ENCODE measurements at regions not wholly inside any gene's neighbourhood (a gene's known extent, or its start where the extent isn't known, plus 50 kb on each side); places are given as distances from the start of the nearest gene placed in this dataset.
"Not testable (repeated sequence)": the region's sequence is repeated elsewhere in the genome, so short reads cannot be mapped to it uniquely, and the experiment has no call there.

GRCh38 chr4:167956676-167957075 lies 135.7 kb upstream of the ANXA10 start:
- DNase-seq, result no peak

DNA sequence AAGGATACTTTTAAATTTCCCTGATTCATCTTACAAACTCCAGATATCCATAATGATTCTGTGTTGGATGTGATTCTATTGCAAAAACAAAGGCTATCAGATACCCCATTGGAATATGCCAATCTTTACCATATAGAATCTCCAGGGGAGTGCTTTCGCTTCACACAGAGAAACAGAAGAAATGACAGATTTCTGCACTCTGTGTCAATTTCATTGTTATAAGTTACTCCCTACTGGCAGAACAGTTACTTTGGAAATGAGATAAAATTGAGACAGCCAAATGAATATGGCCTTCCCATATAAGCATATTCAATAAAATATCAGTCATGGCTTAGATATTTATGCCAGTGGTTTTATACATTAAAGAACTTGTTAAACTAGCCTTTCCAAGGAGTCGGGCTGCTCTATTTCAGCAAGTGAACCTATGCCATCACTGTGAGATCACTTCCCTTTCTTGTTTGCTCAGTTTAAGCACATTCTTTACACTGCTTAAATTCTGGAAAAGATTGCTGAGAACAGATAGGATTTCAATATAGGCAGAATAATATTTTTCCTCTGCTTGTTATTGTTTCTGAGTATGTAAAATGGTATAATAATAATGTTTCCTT lies 127.5 kb upstream of the ANXA10 start:
- DNase-seq, result no peak

DNA sequence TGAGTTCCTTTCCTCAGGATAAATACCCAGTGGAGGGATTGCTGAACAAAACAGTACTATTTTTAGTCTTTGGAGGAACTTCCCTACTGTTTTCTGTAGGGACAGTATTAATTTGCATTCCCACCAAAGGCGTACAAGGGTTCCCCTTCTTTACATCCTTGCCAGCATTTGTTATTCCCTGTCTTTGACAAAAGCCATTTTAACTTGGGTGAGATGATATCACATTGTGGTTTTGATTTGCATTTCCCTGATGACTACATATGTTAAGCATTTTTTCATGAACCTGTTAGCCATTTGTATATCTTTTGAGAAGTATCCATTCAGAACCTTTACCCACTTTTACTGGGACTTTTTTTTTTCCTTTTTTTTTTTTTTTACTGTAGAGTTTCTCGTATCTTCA lies 126.2 kb upstream of the ANXA10 start:
- no peak for DNase-seq

DNA sequence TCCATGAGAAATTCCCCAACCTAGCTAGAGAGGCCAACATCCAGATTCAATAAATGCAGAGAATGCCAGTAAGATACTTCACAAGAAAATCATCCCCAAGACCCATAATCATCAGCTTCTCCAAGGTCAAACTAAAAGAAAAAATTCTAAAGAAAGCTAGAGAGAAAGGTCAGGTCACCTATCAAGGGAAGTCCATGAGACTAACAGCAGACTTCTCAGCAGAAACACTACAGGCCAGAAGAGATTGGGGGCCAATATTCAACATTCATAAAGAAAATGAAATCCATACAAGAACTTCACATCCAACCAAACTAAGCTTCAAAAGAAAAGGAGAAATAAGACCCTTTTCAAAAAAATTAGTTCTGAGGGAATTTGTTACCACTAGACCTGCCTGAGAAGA lies 118.8 kb upstream of the ANXA10 start:
- no peak for DNase-seq

DNA sequence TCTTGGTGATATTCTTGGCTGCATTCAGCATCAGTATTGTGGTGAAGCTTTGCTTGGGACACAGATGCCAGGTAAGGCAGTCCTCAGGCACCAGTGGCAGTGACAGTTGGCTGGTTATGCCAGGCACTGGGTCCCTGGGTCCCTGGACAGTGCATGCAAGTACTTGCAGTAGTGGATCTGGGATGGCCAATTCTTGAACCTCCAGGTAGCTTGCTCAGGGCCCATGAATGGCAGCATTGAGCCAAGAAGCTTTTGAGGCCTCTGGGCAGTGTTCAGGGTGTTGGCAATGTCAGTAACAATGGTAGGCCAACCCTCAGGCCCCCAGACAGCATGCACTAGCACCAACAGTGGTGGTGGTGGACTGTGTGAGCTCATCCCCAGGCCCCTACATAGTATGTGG lies 106.8 kb upstream of the ANXA10 start:
- DNase-seq, result no peak

DNA sequence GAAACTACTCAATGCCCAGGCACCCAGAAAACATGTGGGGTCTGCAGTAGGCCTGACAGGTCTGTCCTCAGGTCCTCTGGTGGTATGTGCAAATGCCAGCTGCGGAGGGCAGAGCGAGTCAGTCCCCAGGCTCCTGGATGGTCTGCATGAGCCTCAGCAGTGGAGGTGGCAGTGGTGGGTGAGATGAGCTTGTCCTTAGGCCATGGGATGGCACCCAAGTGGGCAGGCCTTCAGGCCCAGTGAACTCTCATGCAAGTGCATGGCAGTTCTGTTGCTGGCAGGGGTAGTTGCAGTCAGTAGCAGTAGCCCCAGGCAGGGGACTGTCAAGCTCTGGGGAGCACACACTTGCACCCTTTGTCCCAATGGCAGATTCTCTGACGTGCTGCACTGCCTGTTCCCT lies 106.3 kb upstream of the ANXA10 start:
- no peak for DNase-seq

DNA sequence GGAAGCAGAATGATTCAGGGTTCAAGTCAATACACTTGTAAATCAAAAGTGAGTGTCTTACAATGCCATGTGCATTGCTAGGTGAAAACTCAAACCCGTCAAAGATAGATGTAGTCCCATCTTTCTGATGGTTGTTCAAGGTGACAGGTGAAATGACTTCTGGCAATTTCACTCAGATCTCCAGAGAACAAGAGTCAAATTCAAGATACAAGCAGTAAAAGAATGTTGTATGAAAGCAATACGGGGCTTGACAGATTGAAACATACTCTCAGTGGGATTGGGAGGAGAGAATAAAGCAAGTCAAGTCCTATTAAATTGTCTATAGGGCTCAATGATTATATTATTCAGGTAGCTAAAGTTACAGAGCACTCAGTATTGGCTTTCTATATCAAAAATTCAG lies 105.1 kb upstream of the ANXA10 start:
- no peak for DNase-seq

DNA sequence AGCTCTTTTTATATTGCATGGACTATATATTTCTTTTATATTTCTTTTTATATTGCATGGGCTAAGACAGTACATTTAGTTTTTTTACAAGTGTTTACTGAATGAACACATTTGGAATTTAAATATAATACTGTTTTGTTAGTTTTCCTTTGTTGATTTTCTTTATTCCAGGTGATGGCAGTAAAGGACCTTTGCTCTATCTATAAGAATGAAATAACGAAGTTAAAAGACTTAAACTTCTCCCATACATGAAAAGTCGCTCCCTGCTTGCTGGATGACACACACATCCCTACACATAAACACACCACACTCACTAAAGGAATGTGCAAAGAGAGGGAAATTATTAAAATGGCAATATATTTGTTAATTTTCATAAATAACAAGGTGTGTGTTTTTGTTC lies 102.5 kb upstream of the ANXA10 start:
- DNase-seq, result no peak

- DNase-seq, result not testable (repeated sequence)
These were observed 84.2 kb upstream of the ANXA10 start for GRCh38 chr4:168008112-168008511.

DNA sequence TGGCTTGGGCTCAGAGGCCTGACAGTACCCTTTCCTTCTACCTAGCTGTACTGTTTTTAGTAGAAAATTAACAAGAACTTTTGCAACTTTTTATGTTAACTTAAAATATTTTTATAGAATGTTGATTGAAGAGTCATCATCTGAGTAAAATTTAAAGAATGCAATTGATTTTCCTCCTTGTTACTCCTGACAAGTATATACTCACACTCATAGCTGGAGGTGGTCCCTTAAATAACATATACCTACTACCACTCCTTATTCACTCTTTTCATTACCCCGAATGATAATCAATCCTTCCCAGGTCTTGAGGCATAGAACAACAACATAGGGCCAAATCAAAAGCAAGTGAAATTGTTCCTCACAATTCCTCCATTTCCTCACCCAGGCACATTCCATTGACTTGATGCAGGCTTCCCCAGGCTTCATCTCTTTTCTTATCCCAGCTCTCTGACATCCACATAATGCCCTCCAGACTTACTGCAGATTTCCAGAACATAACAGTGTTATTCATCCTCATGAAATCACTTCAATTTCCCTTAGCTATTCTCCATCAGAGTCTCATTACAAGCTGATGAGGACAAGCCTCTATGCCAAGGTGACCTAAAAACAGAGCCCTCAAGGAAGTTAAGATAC lies 73.2 kb upstream of the ANXA10 start:
- DNase-seq, result no peak

DNA sequence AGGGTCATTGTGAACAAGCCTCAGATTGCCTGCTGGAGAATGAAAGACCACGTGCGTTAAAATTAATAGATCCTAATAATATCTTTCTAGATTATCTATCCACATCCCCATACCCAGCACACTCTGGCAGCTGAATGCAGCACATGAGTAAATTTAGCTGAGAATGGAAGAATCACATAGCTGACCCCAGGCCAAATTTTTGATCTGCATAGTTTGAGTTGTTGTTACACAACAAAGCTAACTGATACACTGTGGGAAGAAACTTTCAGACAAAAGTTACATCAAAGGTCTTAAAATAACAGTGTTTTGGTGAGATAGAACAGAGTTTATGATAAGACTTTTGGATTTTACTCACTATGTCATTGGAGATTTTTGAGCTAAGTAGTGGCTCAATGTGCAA lies 72.4 kb upstream of the ANXA10 start:
- no peak for DNase-seq

DNA sequence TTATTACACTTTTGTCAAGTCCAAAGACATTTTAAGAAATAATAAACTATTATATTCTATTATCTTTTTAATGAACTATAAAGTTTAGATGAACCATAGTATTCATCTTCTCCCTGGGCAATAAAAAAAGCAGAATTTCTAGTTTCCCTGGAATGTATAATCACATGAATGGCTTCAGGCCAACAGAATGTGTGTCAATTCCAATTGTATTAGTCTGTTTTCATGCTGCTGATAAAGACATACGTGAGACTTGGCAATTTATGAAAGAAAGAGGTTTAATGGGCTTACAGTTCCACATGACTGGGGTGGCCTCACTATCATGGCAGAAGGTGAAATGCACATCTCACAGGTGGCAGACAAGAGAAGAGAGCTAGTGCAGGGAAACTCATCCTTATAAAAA lies 70.7 kb upstream of the ANXA10 start:
- DNase-seq, result no peak

DNA sequence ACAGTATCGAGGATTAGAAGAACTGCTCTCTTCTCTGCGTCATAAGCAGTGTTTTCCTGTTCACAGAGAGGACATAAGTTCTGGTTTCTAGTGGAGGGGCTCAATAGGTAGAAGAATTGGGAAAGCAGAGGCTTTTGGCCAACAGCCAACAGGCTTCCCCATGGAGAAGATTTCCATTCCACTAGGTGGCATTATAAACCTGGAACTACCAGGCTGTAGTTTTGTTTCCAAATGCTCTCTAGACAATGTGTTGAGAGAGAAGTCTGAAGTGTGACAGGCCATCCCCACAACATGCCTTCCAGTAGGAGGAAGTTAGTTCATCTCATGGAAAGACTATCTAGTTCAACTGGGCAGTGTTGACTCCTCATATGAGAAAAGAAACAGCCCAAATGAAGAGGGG lies 63.8 kb upstream of the ANXA10 start:
- no peak for DNase-seq

DNA sequence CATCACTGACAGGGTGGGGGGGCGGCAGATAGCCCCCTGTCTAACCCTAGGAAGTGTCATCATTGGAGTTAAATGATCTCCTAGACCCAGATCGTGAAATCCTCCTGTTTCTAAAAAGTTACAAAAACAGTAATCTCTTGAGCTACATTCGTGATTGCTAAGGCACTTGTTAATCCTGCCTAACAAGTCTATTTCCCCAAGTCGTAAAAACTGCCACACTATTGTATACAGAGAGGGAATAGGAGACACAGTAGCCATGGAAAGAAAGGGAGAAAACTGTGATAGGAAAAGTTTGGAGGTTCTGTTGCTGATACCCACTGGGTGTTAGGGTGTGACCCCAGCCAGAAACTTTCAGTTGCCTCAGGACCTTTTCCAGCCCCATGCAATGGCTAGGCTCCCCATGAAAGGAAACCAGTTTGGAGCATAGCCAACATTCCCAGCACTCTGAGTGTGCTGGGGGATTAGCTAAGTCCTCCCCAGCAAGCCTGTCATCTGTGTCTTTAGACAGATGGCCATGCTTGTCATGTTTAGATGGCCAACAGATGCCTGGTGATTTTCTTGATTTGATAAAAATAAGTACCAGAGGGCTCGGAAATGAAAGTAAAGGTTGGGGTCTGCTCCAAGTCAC lies 63.3 kb upstream of the ANXA10 start:
- no peak for DNase-seq

DNA sequence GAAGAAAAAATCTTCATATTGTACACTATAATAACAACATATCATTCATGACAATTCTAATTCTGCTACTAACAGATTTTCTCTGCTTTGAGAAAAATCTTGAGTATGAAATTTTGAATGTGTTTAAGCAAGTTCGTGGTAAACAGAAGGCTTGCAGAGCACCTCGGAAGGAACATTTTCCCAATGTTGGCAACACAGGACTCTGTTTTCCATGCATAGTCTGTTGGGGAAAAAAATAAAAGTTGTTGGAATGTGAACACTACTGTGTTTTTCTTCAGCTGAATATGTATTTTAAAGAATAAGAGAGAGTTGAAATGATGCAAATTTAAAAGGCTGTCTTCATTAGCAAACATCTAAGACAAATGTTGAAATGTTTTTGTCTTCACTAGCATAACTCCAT lies 54.7 kb upstream of the ANXA10 start:
- no peak for DNase-seq

- DNase-seq, result no peak
These were observed 52.7 kb upstream of the ANXA10 start for GRCh38 chr4:168039593-168039992.

Data from activated CD8-positive, alpha-beta memory T cell treated with anti-CD3 and anti-CD28 coated beads, Interleukin-2, amount 50 U/mL, for 48 hours (primary cell).